ENCODE measurements at regions not wholly inside any gene's neighbourhood (a gene's known extent, or its start where the extent isn't known, plus 50 kb on each side); places are given as distances from the start of the nearest gene placed in this dataset.
"Not testable (repeated sequence)": the region's sequence is repeated elsewhere in the genome, so short reads cannot be mapped to it uniquely, and the experiment has no call there.

DNA sequence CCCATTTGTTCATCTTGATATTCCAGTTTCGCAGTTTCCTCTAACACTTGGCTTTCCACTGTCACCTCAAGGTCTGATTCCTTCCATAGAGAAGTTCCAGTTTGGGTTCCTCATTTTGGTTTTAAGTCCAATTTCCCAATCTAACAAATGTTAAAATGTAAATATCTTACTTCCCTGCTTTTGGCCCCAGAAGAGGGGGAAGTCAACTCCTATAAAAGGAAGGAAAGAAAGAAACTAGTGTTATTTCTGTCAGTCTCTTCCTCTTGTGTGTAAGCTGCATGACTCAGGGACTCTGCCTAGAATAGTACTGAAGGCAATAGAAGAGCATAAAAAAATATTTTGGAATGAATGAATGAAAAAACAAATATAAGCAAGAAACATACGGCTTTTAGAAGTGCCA is 127.5 kb upstream of the CCNG1 start:
- no peak for DNase-seq

DNA sequence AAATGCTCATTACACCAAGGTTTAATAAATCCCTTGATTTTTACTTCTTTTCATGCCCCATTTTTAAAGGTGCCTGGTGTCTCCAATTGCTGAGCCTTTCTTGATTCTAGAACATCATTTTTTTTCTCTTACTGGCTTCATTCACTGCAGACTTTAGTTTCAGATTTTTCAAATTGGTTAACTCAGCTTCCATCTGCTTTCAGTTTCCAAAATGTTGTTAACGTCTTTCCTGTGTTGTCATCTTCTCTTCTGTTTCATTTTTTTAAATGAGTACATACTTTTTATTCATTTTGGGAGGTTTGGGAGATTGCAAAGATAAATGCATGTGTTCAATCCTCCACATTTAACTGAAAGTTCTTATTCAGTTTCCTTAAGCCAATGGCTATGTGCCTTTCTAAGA is 126.4 kb upstream of the CCNG1 start:
- no peak for DNase-seq

DNA sequence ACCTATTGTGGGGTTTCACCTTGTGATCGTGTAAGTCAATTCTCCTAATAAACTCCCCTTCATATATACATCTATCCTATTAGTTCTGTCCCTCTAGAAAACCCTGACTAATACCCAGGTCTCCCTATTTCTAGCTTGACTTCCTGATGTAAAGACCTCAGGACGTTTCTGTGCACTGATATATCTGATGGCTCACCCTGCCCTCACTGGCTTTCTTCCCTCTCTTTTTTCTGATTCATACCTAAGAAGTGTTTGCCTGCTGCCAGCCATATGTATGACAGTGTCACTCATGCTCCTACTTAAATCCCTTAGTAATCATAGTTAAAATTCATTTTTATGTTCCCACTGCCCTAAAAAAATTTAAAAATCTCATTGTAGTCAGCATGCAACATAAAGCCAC is 124.8 kb upstream of the CCNG1 start:
- no peak for DNase-seq

DNA sequence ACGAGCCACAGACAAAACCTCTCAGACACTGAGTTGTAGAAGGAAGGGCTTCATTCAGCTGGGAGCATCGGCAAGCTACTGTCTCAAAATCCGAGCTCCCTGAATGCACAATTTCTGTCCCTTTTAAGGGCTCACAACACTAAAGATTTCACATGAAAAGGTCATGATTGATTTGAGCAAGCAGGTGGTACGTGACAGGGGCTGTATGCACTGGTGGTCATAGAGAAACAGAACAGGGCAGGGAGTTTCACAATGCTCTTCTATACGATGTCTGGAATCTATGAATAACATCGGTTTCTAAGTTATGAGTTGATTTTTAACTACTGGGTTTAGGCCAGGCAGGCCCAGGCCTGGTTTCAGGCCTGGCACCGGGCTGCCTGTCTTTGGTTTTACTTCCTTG is 124.3 kb upstream of the CCNG1 start:
- not testable (repeated sequence) for DNase-seq

DNA sequence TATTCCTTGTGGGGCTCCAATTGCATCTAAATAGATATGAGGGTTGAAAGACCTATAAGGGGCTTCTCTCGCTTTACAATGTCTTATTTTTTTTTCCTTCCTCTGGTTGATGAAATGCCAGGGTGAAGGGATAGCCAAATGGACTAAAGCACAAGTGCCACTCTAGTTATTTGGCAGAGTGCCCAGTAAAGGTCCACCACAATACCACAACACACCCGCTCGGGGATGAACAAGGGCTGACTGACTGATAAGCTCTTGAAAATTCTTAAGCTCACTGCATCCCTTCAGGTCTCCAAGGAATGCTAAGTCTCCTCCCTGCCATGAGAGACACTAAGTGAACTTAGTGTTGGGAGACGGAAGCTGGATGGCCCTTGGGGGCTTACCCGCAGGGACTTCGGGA is 121.0 kb upstream of the CCNG1 start:
- DNase-seq: not testable (repeated sequence)

DNA sequence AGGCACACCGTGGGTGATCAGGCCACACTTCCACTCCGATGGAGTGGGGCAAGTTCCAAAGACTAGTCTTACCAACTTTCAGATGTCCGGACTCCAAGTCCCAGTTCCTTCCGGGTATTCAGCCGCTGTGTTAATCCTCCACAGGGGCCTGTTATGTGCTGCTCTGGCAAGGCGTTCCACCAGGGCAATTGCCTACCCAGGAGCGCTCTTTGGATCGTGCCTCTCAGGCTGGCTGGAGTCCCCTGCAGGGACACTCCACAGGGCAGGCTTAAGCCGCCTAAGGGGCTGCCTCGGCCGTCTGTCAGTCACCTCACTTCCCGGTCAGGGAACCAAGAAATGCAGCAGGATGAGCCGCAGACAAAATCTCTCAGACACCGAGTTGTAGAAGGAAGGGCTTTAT is 118.7 kb upstream of the CCNG1 start:
- no peak for DNase-seq

DNA sequence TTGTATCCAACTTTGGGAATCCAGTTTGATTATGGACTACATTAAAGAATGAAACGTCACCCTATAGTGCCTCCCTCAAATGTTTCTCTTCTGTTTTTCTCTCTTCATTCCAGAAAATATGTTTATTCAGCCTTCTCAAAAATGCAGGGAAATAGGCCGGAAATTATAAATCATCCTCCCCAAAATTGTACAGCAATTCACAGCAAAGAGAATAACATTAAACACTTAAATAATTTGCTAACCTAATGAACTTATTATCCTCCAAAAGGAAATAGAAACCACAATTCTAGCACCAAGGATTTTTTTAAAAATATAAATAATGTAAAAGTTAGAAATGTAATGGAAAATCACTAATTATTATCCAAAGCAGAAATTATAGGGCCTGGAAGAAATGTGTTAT is 115.9 kb upstream of the CCNG1 start:
- no peak for DNase-seq

DNA sequence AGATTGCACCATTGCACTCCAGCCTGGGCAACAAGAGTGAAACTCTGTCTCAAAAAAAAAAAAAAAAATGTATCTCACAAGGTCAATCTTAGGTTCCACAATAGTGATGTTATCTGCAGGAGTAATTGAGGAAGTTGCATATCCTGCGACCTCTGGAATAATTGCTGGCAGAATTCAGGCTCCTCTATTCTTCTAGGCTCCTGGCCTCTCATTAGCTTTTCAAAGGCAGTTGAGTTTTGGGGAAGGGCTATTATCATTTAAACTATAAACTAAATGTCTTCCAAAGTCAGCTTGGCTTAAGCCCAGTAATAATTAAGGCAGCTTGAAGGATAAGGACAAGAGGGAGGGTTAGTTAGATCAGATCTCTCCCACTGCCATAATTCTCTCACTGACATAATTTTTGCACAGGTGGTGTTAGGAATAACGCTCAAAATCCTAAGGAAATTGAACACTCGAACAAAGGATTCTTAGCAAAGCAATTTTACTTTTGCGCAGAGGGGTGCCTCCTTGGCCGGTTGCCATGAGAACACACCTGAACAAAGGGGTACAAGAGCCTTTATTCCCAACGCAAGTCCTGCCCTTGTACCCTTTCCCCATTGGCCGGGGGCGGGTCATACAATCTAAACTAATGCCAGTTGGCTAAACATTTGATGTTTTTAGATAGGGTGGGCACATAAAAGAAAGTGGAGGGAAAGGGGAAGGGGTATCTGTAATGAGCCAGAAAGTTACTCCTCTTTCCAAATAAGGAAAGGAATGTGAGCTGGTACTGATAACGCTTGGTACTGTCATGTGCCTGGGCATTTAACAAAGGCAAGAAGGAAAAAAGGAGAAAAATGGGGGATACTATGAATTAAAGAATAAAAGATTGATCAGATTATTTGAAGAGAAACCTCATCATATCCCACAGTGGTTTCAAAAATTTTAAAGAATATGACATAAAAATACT is 106.4 kb upstream of the CCNG1 start:
- DNase-seq: no peak

DNA sequence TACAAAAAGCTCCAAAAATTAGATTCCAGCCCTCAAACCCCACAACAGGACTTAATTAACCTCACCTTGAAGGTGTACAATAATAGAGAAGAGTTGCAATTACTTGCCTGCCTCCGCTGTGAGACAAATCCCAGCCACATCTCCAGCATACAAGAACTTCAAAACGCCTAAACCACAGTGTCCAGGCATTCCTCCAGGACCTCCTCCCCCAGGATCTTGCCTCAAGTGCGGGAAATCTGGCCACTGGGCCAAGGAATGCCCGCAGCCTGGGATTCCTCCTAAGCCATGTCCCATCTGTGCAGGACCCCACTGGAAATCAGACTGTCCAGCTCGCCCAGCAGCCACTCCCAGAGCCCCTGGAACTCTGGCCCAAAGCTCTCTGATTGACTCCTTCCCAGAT is 101.3 kb upstream of the CCNG1 start:
- not testable (repeated sequence) for DNase-seq

DNA sequence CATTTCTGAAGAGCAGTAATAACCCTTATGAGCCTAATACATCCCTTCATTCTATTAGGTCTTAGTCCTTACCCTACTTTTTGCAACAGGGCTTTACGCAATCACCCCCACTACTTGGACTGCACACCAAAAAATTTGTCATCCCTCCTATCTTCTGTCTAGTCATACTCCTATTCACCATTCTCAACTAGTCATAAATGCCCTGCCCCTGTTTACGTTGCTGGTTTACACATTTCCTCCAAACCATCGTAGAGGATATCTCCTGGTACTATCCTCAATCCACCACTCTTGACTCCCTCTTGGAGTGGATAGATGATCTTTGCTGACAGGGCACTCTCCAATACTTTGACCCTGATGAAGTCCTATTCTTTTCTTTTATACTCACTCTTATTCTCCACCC is 98.2 kb upstream of the CCNG1 start:
- DNase-seq: no peak

DNA sequence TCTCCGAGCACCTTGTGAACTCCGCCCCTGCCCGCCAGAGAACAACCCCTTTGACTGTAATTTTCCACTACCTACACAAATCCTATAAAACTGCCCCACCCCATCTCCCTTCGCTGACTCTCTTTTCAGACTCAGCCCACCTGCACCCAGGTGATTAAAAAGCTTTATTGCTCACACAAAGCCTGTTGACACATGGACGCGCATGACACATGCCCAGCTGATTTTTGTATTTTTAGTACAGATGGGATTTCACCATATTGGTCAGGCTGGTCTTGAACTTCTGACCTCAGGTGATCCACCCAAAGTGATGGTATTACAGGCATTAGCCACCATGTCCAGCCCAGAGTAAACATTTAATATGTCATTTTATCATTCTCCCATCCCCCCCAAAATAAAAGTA is 97.0 kb upstream of the CCNG1 start:
- not testable (repeated sequence) for DNase-seq

DNA sequence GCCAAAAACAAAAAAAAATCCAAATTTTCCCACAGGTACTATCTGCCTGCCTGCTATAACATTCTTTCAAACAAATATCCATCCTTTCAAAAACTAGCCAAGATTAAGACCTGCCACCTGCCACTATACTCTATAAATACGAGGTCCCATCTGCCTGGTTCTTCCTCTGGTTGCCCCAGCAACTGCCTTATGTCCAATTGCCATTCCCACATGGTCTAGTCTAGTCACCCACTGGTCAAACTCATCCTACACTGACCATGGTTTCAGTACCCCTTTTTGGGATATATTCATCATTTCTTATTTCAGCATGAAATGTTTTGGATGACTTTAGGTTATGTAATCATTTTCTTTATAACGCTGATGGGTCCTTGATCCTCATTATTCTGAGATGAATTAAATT is 95.1 kb upstream of the CCNG1 start:
- DNase-seq: no peak

DNA sequence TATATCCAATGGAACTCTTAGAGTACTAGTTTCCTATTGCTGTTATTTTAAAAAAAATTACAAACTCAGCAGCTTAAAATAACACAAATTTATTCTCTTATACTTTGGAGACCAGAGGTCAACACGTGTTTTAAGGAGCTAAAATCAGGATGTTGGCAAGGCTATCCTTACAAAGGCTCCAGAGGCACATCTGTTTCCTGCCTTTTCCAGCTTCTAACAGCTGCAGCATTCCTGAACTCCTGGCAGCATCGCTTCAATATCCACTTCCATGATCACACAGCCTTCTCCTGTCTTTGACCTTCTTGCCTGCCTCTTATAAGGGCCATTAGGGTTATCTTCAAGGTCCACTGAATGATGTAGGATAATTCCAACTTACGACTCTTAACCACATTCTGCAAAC is 92.2 kb upstream of the CCNG1 start:
- no peak for DNase-seq

DNA sequence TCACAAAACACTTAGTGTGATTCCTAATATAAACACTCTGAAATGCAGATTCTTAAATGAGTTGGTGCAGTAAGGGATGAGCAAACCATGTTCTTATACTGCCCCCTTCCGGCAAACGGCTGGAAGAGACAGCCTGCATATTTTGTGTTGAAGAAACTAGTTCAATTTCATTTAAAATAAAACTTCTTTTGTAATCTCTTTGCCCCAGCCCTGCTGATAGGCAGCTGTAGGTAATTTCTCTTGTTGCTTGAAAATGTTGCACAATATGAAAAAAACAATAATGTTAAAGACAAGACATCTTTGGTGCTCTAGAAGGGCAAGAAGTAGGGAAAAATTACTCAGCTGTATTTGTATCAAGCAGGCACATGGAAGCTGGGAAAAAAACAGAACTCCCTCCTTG is 89.7 kb upstream of the CCNG1 start:
- DNase-seq: peak; percentile 17

DNA sequence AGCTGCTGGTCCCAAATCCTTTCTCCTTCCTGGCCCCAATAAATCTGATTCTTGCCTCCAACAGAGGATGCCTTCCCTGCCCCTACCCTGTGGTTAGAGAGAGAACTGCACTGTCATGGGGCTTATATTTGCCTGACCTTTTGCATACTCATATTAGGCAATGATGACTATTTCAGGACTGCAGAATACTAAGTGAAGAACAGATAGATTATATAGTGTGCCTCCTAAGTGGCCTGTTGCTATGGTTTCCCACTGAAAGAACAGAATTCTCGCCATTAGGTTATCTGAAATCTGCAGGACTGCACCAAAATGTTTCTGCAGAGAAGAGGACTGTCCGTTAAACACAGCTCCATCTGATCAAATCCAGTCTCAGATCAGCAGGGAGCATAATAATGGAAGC is 87.3 kb upstream of the CCNG1 start:
- DNase-seq: no peak

DNA sequence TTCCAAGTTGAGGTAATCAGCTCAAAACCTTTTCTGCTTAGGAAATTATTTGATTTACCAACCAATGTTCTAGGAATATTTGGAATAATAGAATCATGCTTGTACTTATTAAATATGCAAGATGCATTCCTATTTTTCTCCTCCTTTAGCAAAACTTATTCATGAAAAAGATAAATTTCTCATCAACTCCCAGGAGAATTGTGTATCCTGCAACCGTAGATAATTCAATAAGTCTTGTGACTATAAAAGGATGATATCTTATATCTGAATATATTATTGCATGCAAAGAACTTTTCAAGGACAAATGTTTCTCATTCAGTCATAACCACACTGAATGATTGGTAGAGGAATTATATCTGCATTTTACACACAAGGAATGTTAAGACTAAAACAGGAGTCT is 84.9 kb upstream of the CCNG1 start:
- DNase-seq: no peak

DNA sequence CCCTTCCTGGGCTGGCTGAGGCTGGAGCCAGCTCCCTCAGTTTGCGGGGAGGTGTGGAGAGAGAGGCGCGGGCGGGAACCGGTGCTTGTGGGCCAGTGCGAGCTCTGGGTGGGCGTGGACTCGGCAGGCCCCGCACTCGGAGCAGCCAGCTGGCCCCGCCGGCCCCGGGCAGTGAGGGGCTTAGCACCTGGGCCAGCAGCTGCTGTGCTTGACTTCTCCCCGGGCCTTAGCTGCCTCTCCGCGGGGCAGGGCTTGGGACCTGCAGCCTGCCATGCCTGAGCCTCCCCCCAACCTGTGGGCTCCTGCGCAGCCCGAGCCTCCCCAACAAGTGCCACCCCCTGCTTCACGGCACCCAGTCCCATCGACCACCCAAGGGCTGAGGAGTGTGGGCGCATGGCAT is 81.6 kb upstream of the CCNG1 start:
- not testable (repeated sequence) for DNase-seq

DNA sequence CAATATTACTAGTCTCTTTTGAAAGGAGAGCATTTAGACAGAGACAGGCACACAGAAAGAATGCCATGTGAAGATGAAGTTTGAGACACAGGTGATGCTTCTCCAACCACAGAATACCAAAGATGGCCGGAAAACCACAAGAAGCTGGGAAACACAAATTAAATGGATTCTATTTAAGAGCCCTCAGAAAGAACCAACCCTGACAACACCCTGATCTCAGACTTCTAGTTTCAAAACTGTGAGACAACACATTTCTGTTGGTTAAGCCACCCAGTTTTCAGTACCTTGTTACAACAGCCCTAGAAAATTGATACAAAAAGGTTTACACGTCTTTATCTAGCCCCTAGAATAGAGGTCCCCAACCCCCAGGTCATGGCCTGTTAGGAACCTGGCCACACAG is 79.8 kb upstream of the CCNG1 start:
- no peak for DNase-seq

DNA sequence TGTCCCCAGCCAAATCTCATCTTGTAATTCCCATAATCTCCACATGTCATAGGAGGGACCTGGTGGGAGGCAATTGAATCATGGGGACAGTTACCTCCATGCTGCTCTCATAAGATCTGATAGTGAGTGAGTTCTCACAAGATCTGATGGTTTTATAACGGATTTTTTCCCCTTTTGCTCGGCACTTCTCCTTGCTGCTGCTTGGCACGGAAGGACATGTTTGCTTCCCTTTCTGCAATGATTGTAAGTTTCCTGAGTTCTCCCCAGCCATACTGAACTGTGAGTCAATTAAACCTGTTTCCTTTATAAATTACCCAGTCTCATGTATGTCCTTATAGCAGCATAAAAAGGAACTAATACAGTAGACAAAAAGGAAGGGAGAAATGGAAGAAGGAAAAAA is 76.7 kb upstream of the CCNG1 start:
- no peak for DNase-seq

DNA sequence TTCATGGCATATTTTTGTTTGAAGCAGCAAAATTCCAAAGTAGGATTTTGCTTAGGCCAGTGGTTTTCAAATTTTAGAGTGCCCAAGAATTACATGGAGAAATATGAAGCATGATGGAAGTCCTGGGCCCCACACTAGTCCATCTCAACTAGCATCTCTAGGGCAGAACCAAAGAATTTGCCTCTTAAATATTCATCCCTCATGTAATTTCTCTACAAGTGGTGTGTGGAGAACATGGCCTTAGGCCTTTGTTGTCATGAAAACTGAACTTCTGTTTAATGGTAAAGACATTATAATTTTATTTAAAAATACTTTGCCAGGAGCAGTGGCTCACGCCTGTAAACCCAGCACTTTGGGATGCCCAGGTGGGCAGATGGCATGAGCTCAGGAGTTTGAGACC is 75.9 kb upstream of the CCNG1 start:
- DNase-seq: no peak

DNA sequence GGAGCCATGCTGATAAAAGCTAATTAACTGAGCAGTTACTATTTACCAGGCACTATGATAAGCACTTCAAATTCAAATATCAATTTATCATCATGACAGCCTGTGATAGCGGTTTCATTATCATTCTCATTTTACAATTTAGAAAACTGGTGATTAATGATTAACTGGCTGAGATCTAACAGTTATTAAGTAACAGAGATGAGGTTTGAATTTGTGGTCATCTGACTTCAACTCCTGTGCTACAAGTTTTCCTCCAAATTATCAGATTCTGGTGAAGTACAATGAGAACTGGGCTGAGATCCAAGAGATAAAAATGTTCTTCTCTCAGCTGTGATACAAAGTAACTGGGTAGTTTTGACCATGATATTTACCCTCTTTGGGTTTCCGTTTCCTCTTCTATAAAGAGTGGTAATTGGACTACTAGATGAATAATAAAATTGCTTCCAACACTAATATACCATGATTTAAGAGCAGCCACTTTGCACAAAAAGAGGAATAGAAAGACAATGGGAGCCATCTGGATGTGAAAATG is 74.5 kb upstream of the CCNG1 start:
- no peak for DNase-seq

DNA sequence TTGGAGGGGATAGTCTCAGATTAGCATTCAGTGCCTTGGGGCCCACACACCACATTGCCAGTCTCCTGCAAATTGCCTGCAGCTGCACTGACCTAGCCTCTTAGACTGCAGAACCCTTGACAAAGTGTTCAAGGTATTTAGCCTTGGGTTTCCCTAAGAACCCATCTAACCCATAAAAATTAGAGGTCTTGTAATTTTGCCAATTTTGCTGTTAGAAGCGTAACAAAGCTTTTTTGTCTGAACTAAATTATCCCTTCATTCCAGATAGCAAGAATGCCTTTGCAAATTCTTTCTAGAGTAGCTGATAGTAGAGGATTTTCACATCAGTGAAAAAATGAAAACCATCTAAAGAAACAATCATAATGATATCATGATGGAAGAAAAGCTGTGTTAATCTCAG is 74.0 kb upstream of the CCNG1 start:
- DNase-seq: no peak

DNA sequence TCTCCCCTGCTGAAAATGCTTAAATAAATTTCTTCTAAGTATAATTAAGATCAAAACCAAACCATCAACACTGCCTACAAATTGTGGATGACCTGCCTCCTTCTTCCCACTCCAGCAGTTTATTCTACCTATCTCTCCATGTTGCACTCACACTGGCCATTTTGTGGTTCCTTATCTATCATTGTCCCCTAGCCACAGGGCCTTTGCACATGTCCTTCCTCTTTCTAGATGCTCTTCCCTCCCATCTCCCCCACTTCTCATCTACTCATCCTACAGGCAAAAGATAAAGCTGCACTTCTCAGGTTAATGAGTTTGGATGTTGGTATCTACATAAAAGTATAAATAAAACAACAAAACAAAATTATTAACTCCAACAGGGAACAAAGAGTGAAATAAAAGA is 70.6 kb upstream of the CCNG1 start:
- no peak for DNase-seq

DNA sequence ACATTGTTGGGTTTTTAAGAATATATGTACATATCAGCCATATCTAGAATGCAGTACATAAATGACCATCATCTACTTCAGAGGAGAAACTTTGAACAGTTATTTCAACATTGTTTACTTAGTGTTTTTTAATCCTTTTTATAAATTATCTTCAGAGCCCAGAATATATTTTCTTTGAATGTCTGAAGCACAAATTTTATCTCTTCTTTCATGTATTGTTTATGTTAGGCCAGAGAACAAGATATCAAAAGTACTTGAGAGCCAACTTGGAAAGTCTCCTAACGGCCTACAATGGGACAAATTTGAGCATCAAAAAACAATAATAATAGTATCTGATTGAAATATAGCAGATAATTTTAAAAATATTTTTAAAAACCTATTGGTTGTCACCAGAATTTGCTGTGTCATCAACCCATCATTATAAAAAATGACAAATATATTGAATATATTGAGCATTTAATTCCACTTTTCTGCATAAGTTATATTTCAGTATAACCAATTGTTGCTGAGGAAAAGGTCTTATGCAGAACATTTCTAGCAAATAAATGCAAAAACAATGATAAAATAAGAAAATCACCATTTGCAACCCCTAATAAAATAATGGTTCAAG is 67.5 kb upstream of the CCNG1 start:
- no peak for DNase-seq
